ENCODE measurements at regions not wholly inside any gene's neighbourhood (a gene's known extent, or its start where the extent isn't known, plus 50 kb on each side); places are given as distances from the start of the nearest gene placed in this dataset.
"Not testable (repeated sequence)": the region's sequence is repeated elsewhere in the genome, so short reads cannot be mapped to it uniquely, and the experiment has no call there.

GRCh38 chr11:114959953-114960505 is 281.7 kb downstream of the NXPE2 start:
- no peaks in the 10 kb centered on the region for H3K36me3 Mint-ChIP-seq (ENCODE audit: insufficient read depth, unreplicated experiment)
- Histone ChIP-seq H3K27me3 (replicated peaks; ENCODE audit: control insufficient read depth, insufficient read depth, low read length) (peaks cover 1% of the 10 kb centered on the region), H3K4me1 (no peaks in the 10 kb centered on the region), H3K36me3 (ENCODE audit: control insufficient read depth, insufficient read depth, low read length) (no peaks in the 10 kb centered on the region), H3K9me3 (no peaks in the 10 kb centered on the region), H3K4me3 (ENCODE audit: low read depth, low read length) (no peak overlapping the region)
- intact Hi-C loops (cut with micrococcal nuclease; ENCODE audit: unreplicated experiment) = no loop called here
- peaks cover 34% of the 10 kb centered on the region for H3K27me3 Mint-ChIP-seq (ENCODE audit: insufficient read depth, unreplicated experiment)
- BruUV-seq (replicated peaks) = no TSS peak
- H3K27ac Mint-ChIP-seq (ENCODE audit: unreplicated experiment) = no peak overlapping the region
- POLR2A ChIA-PET = no interaction called here
- H3K4me1 Mint-ChIP-seq (ENCODE audit: low read depth, unreplicated experiment) = no peaks in the 10 kb centered on the region
- CTCF ChIA-PET = no interaction called here
- H3K4me3 Mint-ChIP-seq (ENCODE audit: unreplicated experiment) = no peak overlapping the region
- H3K9me3 Mint-ChIP-seq (ENCODE audit: unreplicated experiment) = no peaks in the 10 kb centered on the region
- TF ChIP-seq CTCF (IDR thresholded peaks at IDR 0.05; ENCODE audit: insufficient read depth in 1 of 2, low read depth in 1 of 2, low read length in 1 of 2, severe bottlenecking in 1 of 2, unreplicated experiment in 1 of 2) = no peak
- no peak for DNase-seq

- BruUV-seq (replicated peaks); DNase-seq; H3K27ac Mint-ChIP-seq (ENCODE audit: unreplicated experiment); H3K4me3 Mint-ChIP-seq (ENCODE audit: unreplicated experiment); H3K4me3 ChIP-seq (ENCODE audit: low read depth, low read length); POLR2A ChIA-PET; intact Hi-C loops (cut with micrococcal nuclease; ENCODE audit: unreplicated experiment); H3K4me1 Mint-ChIP-seq (ENCODE audit: low read depth, unreplicated experiment); H3K27me3 ChIP-seq (replicated peaks; ENCODE audit: control insufficient read depth, insufficient read depth, low read length); H3K9me3 ChIP-seq; H3K36me3 ChIP-seq (ENCODE audit: control insufficient read depth, insufficient read depth, low read length); H3K4me1 ChIP-seq; CTCF ChIA-PET; H3K9me3 Mint-ChIP-seq (ENCODE audit: unreplicated experiment); H3K36me3 Mint-ChIP-seq (ENCODE audit: insufficient read depth, unreplicated experiment): not testable (repeated sequence)
- peaks cover 37% of the 10 kb centered on the region for H3K27me3 Mint-ChIP-seq (ENCODE audit: insufficient read depth, unreplicated experiment)
These were observed 282.5 kb downstream of the NXPE2 start for GRCh38 chr11:114960819-114961218.

GRCh38 chr11:114964676-114965214 is 286.4 kb downstream of the NXPE2 start:
- intact Hi-C loops (cut with micrococcal nuclease; ENCODE audit: unreplicated experiment) = no loop called here

More at GRCh38 chr11:114964676-114965214, 286.4 kb downstream of the NXPE2 start:
- H3K27me3 Mint-ChIP-seq (ENCODE audit: insufficient read depth, unreplicated experiment) = peaks cover 32% of the 10 kb centered on the region
- H3K9me3 ChIP-seq = no peaks in the 10 kb centered on the region
- H3K27ac Mint-ChIP-seq (ENCODE audit: unreplicated experiment) = no peak overlapping the region
- ChIA-PET POLR2A (no interaction called here), CTCF (no interaction called here)
- DNase-seq = no peak
- no peak for TF ChIP-seq CTCF (IDR thresholded peaks at IDR 0.05; ENCODE audit: insufficient read depth in 1 of 2, low read depth in 1 of 2, low read length in 1 of 2, severe bottlenecking in 1 of 2, unreplicated experiment in 1 of 2)
- H3K4me1 Mint-ChIP-seq (ENCODE audit: low read depth, unreplicated experiment) = no peaks in the 10 kb centered on the region
- no peaks in the 10 kb centered on the region for H3K9me3 Mint-ChIP-seq (ENCODE audit: unreplicated experiment)
- H3K4me3 ChIP-seq (ENCODE audit: low read depth, low read length) = no peak overlapping the region
- H3K36me3 ChIP-seq (ENCODE audit: control insufficient read depth, insufficient read depth, low read length) = no peaks in the 10 kb centered on the region
- no TSS peak for BruUV-seq (replicated peaks)
- H3K4me1 ChIP-seq = no peaks in the 10 kb centered on the region
- H3K36me3 Mint-ChIP-seq (ENCODE audit: insufficient read depth, unreplicated experiment) = no peaks in the 10 kb centered on the region
- peaks cover 1% of the 10 kb centered on the region for H3K27me3 ChIP-seq (replicated peaks; ENCODE audit: control insufficient read depth, insufficient read depth, low read length)
- no peak overlapping the region for H3K4me3 Mint-ChIP-seq (ENCODE audit: unreplicated experiment)

Data from Caco-2 (cell line).